Psoas muscle (tissue), 7 donors: ENCODE measurements at regions not wholly inside any gene's neighbourhood (a gene's known extent, or its start where the extent isn't known, plus 50 kb on each side); places are given as distances from the start of the nearest gene placed in this dataset.
"Not testable (repeated sequence)": the region's sequence is repeated elsewhere in the genome, so short reads cannot be mapped to it uniquely, and the experiment has no call there.

ENCODE experiments used
- ATAC-seq, 4 donors: fragments of 200-7000 bp; cut with Tn5 transposase; one replicate each; pipeline ENCODE4 v1.9.1; 2020; ENCODE audit warnings: moderate library complexity in 3 of 4, mild to moderate bottlenecking in 2 of 4
- DNase-seq, 2 donors: peaks; one replicate each; pipeline ENCODE4 v3.0.0-alpha.2; 2020
- H3K27ac ChIP-seq: fragments of 200-600 bp; one replicate; pipeline ENCODE4 v1.8.0; 2022
- H3K27me3 ChIP-seq, 3 donors: fragments of 200-600 bp in 1 of 3; one replicate each; pipeline versions ENCODE4 v1.6.1 to v1.8.0; 2013 to 2022; ENCODE audit warnings: low read length in 2 of 3, mild to moderate bottlenecking in 2 of 3, moderate library complexity in 1 of 3; ENCODE audit not compliant: insufficient read depth in 3 of 3
- H3K36me3 ChIP-seq, 2 donors: fragments of 200-600 bp in 1 of 2; one replicate each; pipeline versions ENCODE4 v1.6.1 to v1.8.0; 2013 to 2022; ENCODE audit warnings: low read depth in 1 of 2, mild to moderate bottlenecking in 1 of 2, moderate library complexity in 1 of 2; ENCODE audit not compliant: insufficient read depth in 1 of 2
- H3K4me1 ChIP-seq: fragments of 200-600 bp; one replicate; pipeline ENCODE4 v1.8.0; 2022
- H3K4me3 ChIP-seq: fragments of 200-600 bp; one replicate; pipeline ENCODE4 v1.8.0; 2022; ENCODE audit warnings: mild to moderate bottlenecking
- H3K9me3 ChIP-seq: fragments of 200-600 bp; one replicate; pipeline ENCODE4 v1.8.0; 2022
- WGBS, 3 donors: extraction: QIAGEN DNeasy Blood & Tissue Kit; methylation state at CpG; one replicate each; pipeline versions ENCODE4 v1.1.6 to v1.1.7; 2013; 5-methylcytosine and 5-hydroxymethylcytosine counted together
- intact Hi-C, 2 donors: fragments of 100-400 bp; cut with DNase I; formaldehyde crosslinking; loops; one replicate each; pipeline versions ENCODE4 v1.11.0 to v1.14.2; 2022
- TF ChIP-seq, protein P1 (sequence below): fragments of 200-600 bp; IDR thresholded peaks from one replicate; pipeline ENCODE4 v1.8.0; 2022; ENCODE audit warnings: antibody characterized with exemption
- donor health status: healthy with polysubstance abuse.
- donor health status: DM: no; HTN: no; CAD: no; lungs with moderate emphysema.
- donor health status: Bipolar disorder and iron deficiency.
- donor health status: healthy.
- donor health status: DM: yes; HTN: yes; CAD: no.
- donor health status: DM: no; HTN: no; CAD: no.
- donor health status: DM: yes; HTN: yes; CAD: no.

DNA sequence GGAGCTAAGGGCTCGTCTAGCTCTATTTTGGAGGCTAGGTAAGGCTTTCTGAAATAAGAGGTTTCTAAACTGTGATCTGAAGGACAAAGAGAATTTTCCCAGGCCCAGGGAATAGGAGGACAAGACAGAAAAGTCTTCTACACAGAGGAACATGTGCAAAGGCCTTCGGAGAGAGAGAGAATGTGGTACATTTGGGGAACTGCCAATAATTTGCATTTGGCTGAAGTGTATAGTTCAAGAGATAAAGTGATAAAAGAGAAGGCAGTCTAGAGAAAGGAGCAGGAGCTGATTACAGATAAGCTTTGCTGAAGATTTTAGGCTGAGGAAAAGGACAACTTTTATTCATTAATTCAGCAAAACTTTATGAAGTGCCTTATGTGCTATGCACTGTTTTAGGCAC, 214.4 kb upstream of the ELL2 start:
- intact Hi-C loops = no loop called here
- H3K36me3 ChIP-seq = no peaks in the 10 kb centered on the region
- H3K27ac ChIP-seq = no peak overlapping the region
- DNase-seq = no peak
- 58 to 63% (median 58%) methylated on average over 2 of the region's 2 CpGs for WGBS, 3 donors
- H3K9me3 ChIP-seq = no peaks in the 10 kb centered on the region
- H3K4me3 ChIP-seq = no peak overlapping the region
- no peaks in the 10 kb centered on the region for H3K27me3 ChIP-seq
- ATAC-seq = no peak
- no peaks in the 10 kb centered on the region for H3K4me1 ChIP-seq
- TF ChIP-seq, protein P1, sequence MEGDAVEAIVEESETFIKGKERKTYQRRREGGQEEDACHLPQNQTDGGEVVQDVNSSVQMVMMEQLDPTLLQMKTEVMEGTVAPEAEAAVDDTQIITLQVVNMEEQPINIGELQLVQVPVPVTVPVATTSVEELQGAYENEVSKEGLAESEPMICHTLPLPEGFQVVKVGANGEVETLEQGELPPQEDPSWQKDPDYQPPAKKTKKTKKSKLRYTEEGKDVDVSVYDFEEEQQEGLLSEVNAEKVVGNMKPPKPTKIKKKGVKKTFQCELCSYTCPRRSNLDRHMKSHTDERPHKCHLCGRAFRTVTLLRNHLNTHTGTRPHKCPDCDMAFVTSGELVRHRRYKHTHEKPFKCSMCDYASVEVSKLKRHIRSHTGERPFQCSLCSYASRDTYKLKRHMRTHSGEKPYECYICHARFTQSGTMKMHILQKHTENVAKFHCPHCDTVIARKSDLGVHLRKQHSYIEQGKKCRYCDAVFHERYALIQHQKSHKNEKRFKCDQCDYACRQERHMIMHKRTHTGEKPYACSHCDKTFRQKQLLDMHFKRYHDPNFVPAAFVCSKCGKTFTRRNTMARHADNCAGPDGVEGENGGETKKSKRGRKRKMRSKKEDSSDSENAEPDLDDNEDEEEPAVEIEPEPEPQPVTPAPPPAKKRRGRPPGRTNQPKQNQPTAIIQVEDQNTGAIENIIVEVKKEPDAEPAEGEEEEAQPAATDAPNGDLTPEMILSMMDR = no peak

DNA sequence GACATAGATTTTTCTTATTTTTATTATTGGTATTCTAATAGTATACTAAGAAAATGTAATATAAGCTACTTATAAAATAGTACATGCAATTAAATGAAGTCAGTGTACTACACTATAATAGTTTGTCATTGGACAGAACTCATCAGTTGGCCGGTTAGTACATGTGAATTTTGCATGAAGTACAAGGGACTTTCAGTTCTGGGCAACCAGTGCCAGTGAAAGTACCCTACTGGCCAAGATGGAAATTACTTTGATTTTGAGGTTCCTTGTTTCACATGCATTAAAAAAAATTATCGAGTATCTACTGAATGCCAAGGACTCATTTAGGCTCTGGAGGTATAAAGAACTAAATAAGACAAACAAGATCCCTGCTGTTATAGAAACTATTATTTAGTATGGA, 213.4 kb upstream of the ELL2 start:
- ATAC-seq (no peak), DNase-seq (no peak)
- no peaks in the 10 kb centered on the region for H3K9me3 ChIP-seq
- WGBS, 3 donors = 64 to 79% (median 65%) methylated on average over 2 of the region's 2 CpGs
- H3K4me1 ChIP-seq = no peaks in the 10 kb centered on the region
- no peaks in the 10 kb centered on the region for H3K27me3 ChIP-seq
- no peaks in the 10 kb centered on the region for H3K36me3 ChIP-seq
- TF ChIP-seq, protein P1 = no peak
- no peak overlapping the region for H3K4me3 ChIP-seq
- H3K27ac ChIP-seq = no peak overlapping the region
- intact Hi-C loops = no loop called here

DNA sequence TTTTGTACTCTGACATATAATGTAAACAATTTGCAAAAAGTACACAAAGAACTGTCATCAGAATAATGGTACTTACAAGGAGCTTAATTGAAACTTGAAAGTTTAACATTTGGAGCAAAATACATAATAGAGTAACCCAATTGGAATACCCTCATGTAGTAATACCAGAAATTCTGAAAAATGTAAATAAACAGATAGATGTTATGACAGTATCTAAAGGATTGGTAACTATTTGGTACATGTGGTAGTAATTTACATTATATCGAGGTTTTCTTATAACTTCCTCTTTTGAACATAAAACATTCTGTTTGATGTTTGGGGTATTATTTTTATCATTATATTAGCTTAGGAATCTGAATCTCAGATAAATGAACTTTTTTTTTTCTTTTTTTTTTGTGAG, 211.7 kb upstream of the ELL2 start:
- TF ChIP-seq, protein P1 = no peak
- ATAC-seq (no peak), DNase-seq (no peak)
- no peaks in the 10 kb centered on the region for H3K4me1 ChIP-seq
- H3K27me3 ChIP-seq = no peaks in the 10 kb centered on the region
- H3K9me3 ChIP-seq = no peaks in the 10 kb centered on the region
- 97 to 99% (median 97%) methylated on average over 1 of the region's 1 CpG for WGBS, 3 donors
- intact Hi-C loops = no loop called here
- no peak overlapping the region for H3K27ac ChIP-seq
- H3K36me3 ChIP-seq = no peaks in the 10 kb centered on the region
- H3K4me3 ChIP-seq = no peak overlapping the region

DNA sequence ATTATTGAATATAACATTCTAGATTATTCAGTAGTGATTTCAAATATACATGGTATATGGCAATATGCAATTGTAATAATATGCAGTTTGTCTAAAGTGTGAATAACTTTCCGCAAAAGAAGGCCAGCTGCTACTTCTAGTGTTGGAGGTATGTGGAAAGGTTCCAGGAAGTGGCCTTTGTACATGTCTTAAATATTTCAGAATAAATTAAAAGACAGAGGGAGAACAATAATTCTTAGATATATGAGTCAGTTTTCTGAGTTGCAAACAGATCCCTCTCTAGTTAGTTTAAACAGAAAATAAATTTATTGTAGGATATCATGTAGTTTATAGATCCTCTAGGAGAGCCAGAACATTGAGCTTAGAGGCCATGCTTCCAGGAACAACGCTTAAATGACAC, 210.8 kb upstream of the ELL2 start:
- intact Hi-C loops = no loop called here
- WGBS, 3 donors = 71 to 82% (median 75%) methylated on average over 2 of the region's 2 CpGs
- ATAC-seq = no peak

DNA sequence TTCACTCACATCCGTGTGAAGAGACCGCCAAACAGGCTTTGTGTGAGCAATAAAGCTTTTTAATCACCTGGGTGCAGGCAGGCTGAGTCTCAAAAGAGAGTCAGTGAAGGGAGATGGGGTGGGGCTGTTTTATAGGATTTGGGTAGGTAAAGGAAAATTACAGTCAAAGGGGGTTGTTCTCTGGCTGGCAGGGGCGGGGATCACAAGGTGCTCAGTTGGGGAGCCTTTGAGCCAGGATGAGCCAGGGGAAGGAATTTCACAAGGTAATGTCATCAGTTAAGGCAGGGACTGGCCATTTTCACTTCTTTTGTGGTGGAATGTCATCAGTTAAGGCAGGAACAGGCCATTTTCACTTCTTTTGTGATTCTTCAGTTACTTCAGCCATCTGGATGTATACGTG, 210.3 kb upstream of the ELL2 start:
- H3K4me3 ChIP-seq, H3K27me3 ChIP-seq, H3K9me3 ChIP-seq, H3K36me3 ChIP-seq, H3K27ac ChIP-seq, intact Hi-C loops, DNase-seq, H3K4me1 ChIP-seq, ATAC-seq: not testable (repeated sequence)
- WGBS, 3 donors = 63 to 78% (median 70%) methylated on average over 4 of the region's 4 CpGs

More for the DNA sequence above, 210.8 kb upstream of the ELL2 start:
- no peak for DNase-seq
- no peaks in the 10 kb centered on the region for H3K4me1 ChIP-seq
- H3K27ac ChIP-seq = no peak overlapping the region
- H3K9me3 ChIP-seq = no peaks in the 10 kb centered on the region
- TF ChIP-seq, protein P1 = no peak
- no peak overlapping the region for H3K4me3 ChIP-seq
- no peaks in the 10 kb centered on the region for H3K27me3 ChIP-seq
- H3K36me3 ChIP-seq = no peaks in the 10 kb centered on the region

DNA sequence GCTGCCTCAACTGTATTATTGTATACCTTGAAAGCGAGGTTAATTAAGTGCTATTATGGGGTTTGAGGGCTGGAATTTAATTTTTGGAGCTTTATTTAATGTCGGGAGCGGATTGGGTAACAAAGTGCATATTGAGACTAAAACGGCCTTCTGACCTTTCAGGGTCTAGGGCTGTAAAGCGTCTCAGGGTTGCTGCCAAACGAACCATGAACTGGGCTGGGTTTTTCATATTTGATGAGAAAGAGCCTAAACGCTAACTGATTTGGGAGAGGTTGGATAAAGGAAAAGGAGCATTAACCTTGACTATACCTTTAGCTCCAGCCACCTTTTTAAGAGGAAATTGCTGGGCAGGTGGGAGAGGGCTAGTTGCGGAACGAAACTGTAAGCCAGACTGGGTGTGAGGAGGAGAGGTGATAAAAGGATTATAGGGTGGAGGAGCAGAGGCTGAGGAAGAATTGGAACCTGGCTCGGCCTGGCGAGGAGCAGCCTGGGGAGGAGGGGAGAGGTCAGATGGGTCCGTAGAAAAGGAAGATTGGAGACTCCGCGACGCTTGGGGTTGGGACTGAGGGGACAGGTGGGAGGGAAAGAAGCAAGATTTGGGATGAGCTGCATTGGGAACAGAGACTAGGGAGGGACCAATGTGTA, 209.0 kb upstream of the ELL2 start:
- ATAC-seq, H3K9me3 ChIP-seq, H3K27ac ChIP-seq, H3K4me1 ChIP-seq, DNase-seq, H3K4me3 ChIP-seq, intact Hi-C loops, H3K36me3 ChIP-seq, H3K27me3 ChIP-seq: not testable (repeated sequence)
- WGBS, 3 donors = 89 to 91% (median 90%) methylated on average over 15 of the region's 15 CpGs

DNA sequence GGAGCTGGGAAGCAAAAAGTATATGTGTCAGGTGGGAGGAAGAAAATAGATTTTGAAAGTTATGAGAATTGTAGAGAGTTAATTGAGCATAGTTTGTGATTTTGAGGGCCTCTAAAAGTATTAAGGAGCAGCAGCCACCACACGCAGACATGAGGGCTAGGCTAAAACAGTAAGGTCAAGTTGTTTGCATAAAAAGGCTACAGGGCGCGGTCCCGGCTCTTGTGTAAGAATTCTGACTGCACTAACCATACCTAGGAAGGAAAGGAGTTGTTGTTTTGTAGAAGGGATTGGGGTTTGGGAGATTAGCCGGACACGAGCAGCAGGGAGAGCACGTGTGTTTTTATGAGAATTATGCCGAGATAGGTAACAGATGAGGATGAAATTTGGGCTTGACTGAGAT, 207.2 kb upstream of the ELL2 start:
- intact Hi-C loops, H3K4me3 ChIP-seq, H3K27me3 ChIP-seq, H3K36me3 ChIP-seq, H3K27ac ChIP-seq, ATAC-seq, DNase-seq, H3K9me3 ChIP-seq, H3K4me1 ChIP-seq: not testable (repeated sequence)
- 91 to 94% (median 94%) methylated on average over 8 of the region's 8 CpGs for WGBS, 3 donors
